Activated CD4-positive, alpha-beta T cell treated with anti-CD3 and anti-CD28 coated beads, Interleukin-2, amount 50 U/mL, for 48 hours (primary cell): ENCODE measurements at regions not wholly inside any gene's neighbourhood (a gene's known extent, or its start where the extent isn't known, plus 50 kb on each side); places are given as distances from the start of the nearest gene placed in this dataset.

ENCODE experiments used
- DNase-seq, 2 experiments: peaks; one replicate each; pipeline ENCODE4 v3.0.0-alpha.2; 2020

- no peak for DNase-seq
These were observed 438.7 kb upstream of the SOX9 start for GRCh38 chr17:71682174-71682494.

GRCh38 chr17:71689782-71690181 is 431.0 kb upstream of the SOX9 start:
- DNase-seq, result no peak

- no peak for DNase-seq
These were observed 420.9 kb upstream of the SOX9 start for GRCh38 chr17:71699907-71700306.

- DNase-seq, result no peak
These were observed 417.1 kb upstream of the SOX9 start for GRCh38 chr17:71703701-71704100.

GRCh38 chr17:71709271-71709890 is 411.4 kb upstream of the SOX9 start:
- DNase-seq, result no peak

GRCh38 chr17:71709946-71710345 is 410.9 kb upstream of the SOX9 start:
- DNase-seq, result no peak

- no peak for DNase-seq
These were observed 410.0 kb upstream of the SOX9 start for GRCh38 chr17:71710816-71711215.

GRCh38 chr17:71713846-71714245 is 407.0 kb upstream of the SOX9 start:
- DNase-seq, result no peak

GRCh38 chr17:71724339-71724738 is 396.5 kb upstream of the SOX9 start:
- DNase-seq, result no peak

GRCh38 chr17:71725811-71726210 is 395.0 kb upstream of the SOX9 start:
- no peak for DNase-seq

- DNase-seq, result no peak
These were observed 394.5 kb upstream of the SOX9 start for GRCh38 chr17:71726341-71726740.

GRCh38 chr17:71727292-71727691 is 393.5 kb upstream of the SOX9 start:
- DNase-seq, result no peak

- DNase-seq, result no peak
These were observed 393.1 kb upstream of the SOX9 start for GRCh38 chr17:71727723-71728122.

GRCh38 chr17:71730871-71731270 is 389.9 kb upstream of the SOX9 start:
- no peak for DNase-seq

- no peak for DNase-seq
These were observed 384.9 kb upstream of the SOX9 start for GRCh38 chr17:71735893-71736292.

GRCh38 chr17:71740866-71741265 is 380.0 kb upstream of the SOX9 start:
- DNase-seq, result no peak

- DNase-seq, result no peak
These were observed 379.0 kb upstream of the SOX9 start for GRCh38 chr17:71741836-71742235.

- DNase-seq, result no peak
These were observed 371.9 kb upstream of the SOX9 start for GRCh38 chr17:71748872-71749271.

GRCh38 chr17:71753070-71753469 is 367.8 kb upstream of the SOX9 start:
- no peak for DNase-seq

GRCh38 chr17:71757156-71757555 is 363.7 kb upstream of the SOX9 start:
- DNase-seq, result no peak

- DNase-seq, result no peak
These were observed 362.9 kb upstream of the SOX9 start for GRCh38 chr17:71757956-71758355.

GRCh38 chr17:71759422-71760060 is 361.3 kb upstream of the SOX9 start:
- no peak for DNase-seq

GRCh38 chr17:71760062-71760720 is 360.6 kb upstream of the SOX9 start:
- no peak for DNase-seq

GRCh38 chr17:71762526-71762925 is 358.3 kb upstream of the SOX9 start:
- no peak for DNase-seq

- no peak for DNase-seq
These were observed 356.3 kb upstream of the SOX9 start for GRCh38 chr17:71764505-71764904.
